Psoas muscle (tissue), 7 donors: ENCODE measurements at regions not wholly inside any gene's neighbourhood (a gene's known extent, or its start where the extent isn't known, plus 50 kb on each side); places are given as distances from the start of the nearest gene placed in this dataset.

Source experiments
- ATAC-seq, 4 donors: fragments of 200-7000 bp; cut with Tn5 transposase; one replicate each; pipeline ENCODE4 v1.9.1; 2020; ENCODE audit warnings: moderate library complexity in 3 of 4, mild to moderate bottlenecking in 2 of 4
- DNase-seq, 2 donors: peaks; one replicate each; pipeline ENCODE4 v3.0.0-alpha.2; 2020
- H3K27ac ChIP-seq: fragments of 200-600 bp; one replicate; pipeline ENCODE4 v1.8.0; 2022
- H3K27me3 ChIP-seq, 3 donors: fragments of 200-600 bp in 1 of 3; one replicate each; pipeline versions ENCODE4 v1.6.1 to v1.8.0; 2013 to 2022; ENCODE audit warnings: low read length in 2 of 3, mild to moderate bottlenecking in 2 of 3, moderate library complexity in 1 of 3; ENCODE audit not compliant: insufficient read depth in 3 of 3
- H3K36me3 ChIP-seq, 2 donors: fragments of 200-600 bp in 1 of 2; one replicate each; pipeline versions ENCODE4 v1.6.1 to v1.8.0; 2013 to 2022; ENCODE audit warnings: low read depth in 1 of 2, mild to moderate bottlenecking in 1 of 2, moderate library complexity in 1 of 2; ENCODE audit not compliant: insufficient read depth in 1 of 2
- H3K4me1 ChIP-seq: fragments of 200-600 bp; one replicate; pipeline ENCODE4 v1.8.0; 2022
- H3K4me3 ChIP-seq: fragments of 200-600 bp; one replicate; pipeline ENCODE4 v1.8.0; 2022; ENCODE audit warnings: mild to moderate bottlenecking
- H3K9me3 ChIP-seq: fragments of 200-600 bp; one replicate; pipeline ENCODE4 v1.8.0; 2022
- CTCF ChIP-seq: fragments of 200-600 bp; IDR thresholded peaks from one replicate; pipeline ENCODE4 v1.8.0; 2022; ENCODE audit warnings: antibody characterized with exemption
- WGBS, 3 donors: extraction: QIAGEN DNeasy Blood & Tissue Kit; methylation state at CpG; one replicate each; pipeline versions ENCODE4 v1.1.6 to v1.1.7; 2013; 5-methylcytosine and 5-hydroxymethylcytosine counted together
- intact Hi-C, 2 donors: fragments of 100-400 bp; cut with DNase I; formaldehyde crosslinking; loops; one replicate each; pipeline versions ENCODE4 v1.11.0 to v1.14.2; 2022
- donor health status: healthy with polysubstance abuse.
- donor health status: DM: no; HTN: no; CAD: no; lungs with moderate emphysema.
- donor health status: Bipolar disorder and iron deficiency.
- donor health status: healthy.
- donor health status: DM: yes; HTN: yes; CAD: no.
- donor health status: DM: no; HTN: no; CAD: no.
- donor health status: DM: yes; HTN: yes; CAD: no.

- Histone ChIP-seq H3K27ac (no peak overlapping the region), H3K9me3 (no peaks in the 10 kb centered on the region), H3K4me1 (no peaks in the 10 kb centered on the region), H3K27me3 (no peaks in the 10 kb centered on the region), H3K4me3 (no peak overlapping the region), H3K36me3 (no peaks in the 10 kb centered on the region)
- DNase-seq (no peak), ATAC-seq (no peak)
- TF ChIP-seq CTCF: no peak
- intact Hi-C loops: no loop called here
- 57 to 68% (median 60%) methylated on average over 3 of the region's 3 CpGs for WGBS, 3 donors
Measured at GRCh38 chr9:84586662-84587061, 82.9 kb upstream of the NTRK2 start.

GRCh38 chr9:84587153-84587552, 82.4 kb upstream of the NTRK2 start:
- ATAC-seq (no peak), DNase-seq (no peak)
- Histone ChIP-seq H3K9me3 (no peaks in the 10 kb centered on the region), H3K27me3 (no peaks in the 10 kb centered on the region), H3K27ac (no peak overlapping the region), H3K4me1 (no peaks in the 10 kb centered on the region), H3K36me3 (no peaks in the 10 kb centered on the region), H3K4me3 (no peak overlapping the region)
- TF ChIP-seq CTCF: no peak
- intact Hi-C loops: no loop called here
- 67 to 68% (median 68%) methylated on average over 3 of the region's 3 CpGs for WGBS, 3 donors

- Histone ChIP-seq H3K36me3 (no peaks in the 10 kb centered on the region), H3K4me3 (no peak overlapping the region), H3K27me3 (no peaks in the 10 kb centered on the region), H3K27ac (no peak overlapping the region), H3K9me3 (no peaks in the 10 kb centered on the region), H3K4me1 (no peaks in the 10 kb centered on the region)
- intact Hi-C loops: no loop called here
- no peak for ATAC-seq
- TF ChIP-seq CTCF: no peak
- no peak for DNase-seq
- 83 to 90% (median 87%) methylated on average over 1 of the region's 1 CpG for WGBS, 3 donors
Measured at GRCh38 chr9:84589542-84589941, 80.0 kb upstream of the NTRK2 start.

GRCh38 chr9:84590706-84591105, 78.8 kb upstream of the NTRK2 start:
- no peak for DNase-seq
- no peaks in the 10 kb centered on the region for H3K27me3 ChIP-seq
- no peak for TF ChIP-seq CTCF
- intact Hi-C loops: no loop called here
- ATAC-seq: no peak
- WGBS, 3 donors: 89 to 96% (median 95%) methylated on average over 4 of the region's 4 CpGs
- no peaks in the 10 kb centered on the region for H3K4me1 ChIP-seq
- no peaks in the 10 kb centered on the region for H3K9me3 ChIP-seq
- H3K4me3 ChIP-seq: no peak overlapping the region
- H3K27ac ChIP-seq: no peak overlapping the region
- H3K36me3 ChIP-seq: no peaks in the 10 kb centered on the region

- 86 to 90% (median 88%) methylated on average over 4 of the region's 4 CpGs for WGBS, 3 donors
- no peaks in the 10 kb centered on the region for H3K9me3 ChIP-seq
- DNase-seq: no peak
- no peaks in the 10 kb centered on the region for H3K4me1 ChIP-seq
- ATAC-seq: no peak
- no peaks in the 10 kb centered on the region for H3K36me3 ChIP-seq
- no peak for TF ChIP-seq CTCF
- no peak overlapping the region for H3K4me3 ChIP-seq
- no peaks in the 10 kb centered on the region for H3K27me3 ChIP-seq
- intact Hi-C loops: no loop called here
- no peak overlapping the region for H3K27ac ChIP-seq
Measured at GRCh38 chr9:84592918-84593317, 76.6 kb upstream of the NTRK2 start.
